IPS DF 19.7 (cell line): ENCODE measurements at regions not wholly inside any gene's neighbourhood (a gene's known extent, or its start where the extent isn't known, plus 50 kb on each side); places are given as distances from the start of the nearest gene placed in this dataset.
"Not testable (repeated sequence)": the region's sequence is repeated elsewhere in the genome, so short reads cannot be mapped to it uniquely, and the experiment has no call there.

Experiments
- DNase-seq: peaks from one replicate; pipeline ENCODE4 v3.0.0-alpha.2; 2013; ENCODE audit warnings: low read depth, low spot score

GRCh38 chr6:49274809-49275769, 188.0 kb downstream of the MMUT start:
- not testable (repeated sequence) for DNase-seq

- DNase-seq: no peak
These were observed 193.9 kb downstream of the MMUT start for GRCh38 chr6:49269190-49269589.

GRCh38 chr6:49264909-49265308, 198.1 kb downstream of the MMUT start:
- DNase-seq: no peak

GRCh38 chr6:49264496-49264895, 198.6 kb downstream of the MMUT start:
- no peak for DNase-seq

GRCh38 chr6:49257549-49257948, 205.5 kb downstream of the MMUT start:
- no peak for DNase-seq

GRCh38 chr6:49255335-49255734, 207.7 kb downstream of the MMUT start:
- DNase-seq: no peak

- DNase-seq: no peak
These were observed 210.2 kb downstream of the MMUT start for GRCh38 chr6:49252901-49253300.

GRCh38 chr6:49233483-49233882, 229.6 kb downstream of the MMUT start:
- DNase-seq: no peak

- DNase-seq: no peak
These were observed 237.6 kb downstream of the MMUT start for GRCh38 chr6:49225471-49225870.

GRCh38 chr6:49220293-49220692, 242.8 kb downstream of the MMUT start:
- DNase-seq: no peak

GRCh38 chr6:49205526-49205925, 257.5 kb downstream of the MMUT start:
- DNase-seq: no peak

GRCh38 chr6:49202924-49203536, 260.0 kb downstream of the MMUT start:
- no peak for DNase-seq

- DNase-seq: no peak
These were observed 265.0 kb downstream of the MMUT start for GRCh38 chr6:49198015-49198414.

GRCh38 chr6:49162379-49162778, 300.7 kb downstream of the MMUT start:
- not testable (repeated sequence) for DNase-seq

- no peak for DNase-seq
These were observed 307.7 kb downstream of the MMUT start for GRCh38 chr6:49155316-49155715.

GRCh38 chr6:49151957-49152356, 311.1 kb downstream of the MMUT start:
- DNase-seq: no peak

- DNase-seq: no peak
These were observed 311.6 kb downstream of the MMUT start for GRCh38 chr6:49151461-49151860.

- DNase-seq: no peak
These were observed 312.0 kb downstream of the MMUT start for GRCh38 chr6:49151033-49151432.

- no peak for DNase-seq
These were observed 317.8 kb downstream of the MMUT start for GRCh38 chr6:49145280-49145679.

- no peak for DNase-seq
These were observed 320.5 kb downstream of the MMUT start for GRCh38 chr6:49142421-49143151.

- DNase-seq: no peak
These were observed 341.1 kb downstream of the MMUT start for GRCh38 chr6:49121970-49122369.

- no peak for DNase-seq
These were observed 344.6 kb downstream of the MMUT start for GRCh38 chr6:49118478-49118877.
